Adipocyte (in vitro differentiated cells): ENCODE measurements at regions not wholly inside any gene's neighbourhood (a gene's known extent, or its start where the extent isn't known, plus 50 kb on each side); places are given as distances from the start of the nearest gene placed in this dataset.

Experiments used
- DNase-seq: peaks from one replicate; pipeline ENCODE4 v3.0.0-alpha.2; 2015; ENCODE audit warnings: low read depth
- H3K27me3 ChIP-seq: replicated peaks from 2 replicates; pipeline ENCODE4 v1.7.0; 2013; ENCODE audit warnings: mild to moderate bottlenecking, low read length, moderate library complexity; ENCODE audit not compliant: control insufficient read depth, insufficient read depth
- H3K36me3 ChIP-seq: 2 replicates; pipeline ENCODE4 v1.7.0; 2013; ENCODE audit warnings: low read length, mild to moderate bottlenecking, moderate library complexity; ENCODE audit not compliant: control insufficient read depth, insufficient read depth, severe bottlenecking
- H3K4me1 ChIP-seq: 2 replicates; pipeline ENCODE4 v1.7.0; 2013; ENCODE audit warnings: mild to moderate bottlenecking, low read length, moderate library complexity; ENCODE audit not compliant: control insufficient read depth, insufficient read depth
- H3K4me3 ChIP-seq: 2 replicates; pipeline ENCODE4 v1.7.0; 2013; ENCODE audit warnings: mild to moderate bottlenecking, low read length, moderate library complexity
- H3K9ac ChIP-seq: 2 replicates; pipeline ENCODE4 v1.7.0; 2013; ENCODE audit warnings: mild to moderate bottlenecking, low read length, moderate library complexity
- H3K9me3 ChIP-seq: 2 replicates; pipeline ENCODE4 v1.7.0; 2013; ENCODE audit warnings: mild to moderate bottlenecking, low read length, moderate library complexity; ENCODE audit not compliant: control insufficient read depth

DNA sequence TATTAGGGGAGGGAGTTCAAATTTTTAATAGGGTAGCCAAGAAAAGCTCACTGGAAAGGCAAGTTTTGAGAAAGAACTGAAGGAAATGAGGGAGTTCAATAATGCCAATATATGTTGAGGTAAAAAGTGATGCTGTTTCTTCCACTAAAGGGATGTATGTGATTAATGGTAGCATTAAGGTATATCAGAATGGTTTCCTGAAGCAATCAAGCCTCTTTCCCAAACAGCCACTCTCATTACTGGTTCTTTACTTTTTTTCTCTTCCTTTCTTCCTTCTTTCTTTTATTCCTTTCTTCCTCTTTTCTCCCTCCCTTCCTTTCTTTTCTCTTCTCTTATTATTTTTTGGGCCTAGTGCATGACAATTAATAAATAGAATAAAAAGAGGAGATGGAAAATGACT, 433.5 kb downstream of the SATB2 start:
- H3K27me3 ChIP-seq, result no peaks in the 10 kb centered on the region
- no peak overlapping the region for H3K9ac ChIP-seq
- no peaks in the 10 kb centered on the region for H3K9me3 ChIP-seq
- no peaks in the 10 kb centered on the region for H3K36me3 ChIP-seq
- DNase-seq, result no peak
- no peak overlapping the region for H3K4me3 ChIP-seq
- no peaks in the 10 kb centered on the region for H3K4me1 ChIP-seq

DNA sequence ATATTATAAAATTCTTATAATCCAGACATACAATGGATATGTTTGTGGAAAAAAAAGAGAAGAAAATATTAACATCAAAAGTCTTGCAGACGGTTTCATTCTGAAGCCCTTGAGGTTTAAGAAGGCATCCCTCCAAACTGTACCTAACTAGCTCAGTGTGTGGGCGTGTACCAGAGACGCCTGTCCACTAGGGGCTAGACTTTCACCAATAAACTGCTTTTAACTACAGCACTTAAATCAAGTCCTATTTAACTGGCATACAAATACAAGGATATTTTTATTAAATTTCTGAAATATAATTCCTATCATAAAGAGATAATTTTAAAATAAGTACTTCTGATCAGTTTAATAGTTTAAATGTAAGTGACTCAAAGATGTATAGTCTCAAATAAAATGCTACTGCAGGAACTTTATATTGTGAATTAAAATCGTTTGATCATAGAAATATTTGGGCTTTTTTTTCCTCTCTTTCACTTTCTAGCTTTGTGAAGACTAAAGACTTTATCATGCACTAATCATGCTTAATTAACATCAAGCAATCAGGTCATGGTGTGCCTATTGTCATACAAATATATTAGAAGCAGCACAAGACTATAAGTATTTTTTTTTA, 437.7 kb downstream of the SATB2 start:
- peak; percentile 56 for DNase-seq
- no peaks in the 10 kb centered on the region for H3K4me1 ChIP-seq
- no peaks in the 10 kb centered on the region for H3K27me3 ChIP-seq
- H3K4me3 ChIP-seq, result no peak overlapping the region
- no peaks in the 10 kb centered on the region for H3K9me3 ChIP-seq
- H3K9ac ChIP-seq, result no peak overlapping the region
- no peaks in the 10 kb centered on the region for H3K36me3 ChIP-seq

DNA sequence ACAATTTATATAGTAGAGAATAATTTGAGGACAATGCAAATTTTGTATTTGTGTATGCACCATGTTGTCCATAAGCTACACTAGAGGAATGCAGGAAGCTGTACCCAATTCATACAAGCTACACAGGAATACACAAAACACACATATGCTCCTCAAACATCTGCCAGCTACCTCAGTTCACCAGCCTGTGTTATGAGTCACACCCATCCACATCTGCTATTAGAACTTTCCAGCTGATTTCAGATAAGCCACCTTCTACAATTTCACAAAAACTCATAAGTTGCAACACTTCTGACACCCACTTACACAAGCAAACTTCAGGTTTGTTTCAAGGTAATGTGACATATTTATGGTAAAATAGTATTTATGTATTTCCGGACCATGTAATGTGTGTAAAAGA, 438.9 kb downstream of the SATB2 start:
- Histone ChIP-seq H3K9me3 (no peaks in the 10 kb centered on the region), H3K36me3 (no peaks in the 10 kb centered on the region), H3K27me3 (no peaks in the 10 kb centered on the region), H3K4me1 (no peaks in the 10 kb centered on the region), H3K4me3 (no peak overlapping the region), H3K9ac (no peak overlapping the region)
- DNase-seq, result peak; percentile 42

DNA sequence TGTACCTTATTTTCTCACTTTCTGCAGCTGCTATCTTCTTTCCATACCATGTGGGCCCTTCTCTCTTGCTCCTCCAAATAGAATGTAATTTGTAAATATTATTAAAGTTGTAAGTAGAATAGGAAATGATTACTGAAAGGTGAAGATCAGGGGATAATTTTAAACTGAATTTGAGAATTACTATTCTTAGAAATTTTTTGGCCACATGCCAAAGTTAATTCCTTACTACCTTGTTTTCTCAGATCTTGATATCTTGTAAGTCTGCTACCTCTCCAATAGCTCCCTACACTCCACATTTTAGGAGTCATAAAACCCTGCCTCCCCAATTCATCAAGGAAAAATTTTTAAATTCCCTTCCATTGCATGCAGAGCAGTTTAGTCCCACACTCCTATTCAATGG, 442.7 kb downstream of the SATB2 start:
- H3K4me1 ChIP-seq, result no peaks in the 10 kb centered on the region
- no peaks in the 10 kb centered on the region for H3K36me3 ChIP-seq
- no peak overlapping the region for H3K4me3 ChIP-seq
- no peak for DNase-seq
- no peaks in the 10 kb centered on the region for H3K27me3 ChIP-seq
- no peak overlapping the region for H3K9ac ChIP-seq
- H3K9me3 ChIP-seq, result peaks cover 7% of the 10 kb centered on the region

DNA sequence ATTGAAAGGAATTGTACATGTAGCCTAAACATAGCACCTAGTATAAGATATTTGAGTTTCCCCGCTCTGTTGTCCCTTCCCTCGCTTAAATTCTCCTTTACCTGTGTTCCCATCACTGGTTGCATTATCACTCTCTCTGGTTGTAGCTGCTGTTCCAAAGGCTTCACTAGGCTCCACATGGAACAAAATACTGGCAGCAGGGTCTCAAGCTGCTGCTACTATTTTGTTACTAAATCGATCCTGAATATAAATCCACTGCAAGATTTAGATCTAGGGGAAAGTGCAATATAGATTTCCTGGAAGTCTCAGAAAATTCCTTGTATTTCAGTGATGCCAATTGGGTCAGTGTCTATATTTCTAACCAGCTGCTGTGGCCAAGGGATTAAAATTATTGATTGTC, 443.5 kb downstream of the SATB2 start:
- H3K9ac ChIP-seq, result no peak overlapping the region
- no peak for DNase-seq
- H3K9me3 ChIP-seq, result peaks cover 13% of the 10 kb centered on the region
- H3K4me1 ChIP-seq, result no peaks in the 10 kb centered on the region
- no peak overlapping the region for H3K4me3 ChIP-seq
- no peaks in the 10 kb centered on the region for H3K27me3 ChIP-seq
- H3K36me3 ChIP-seq, result no peaks in the 10 kb centered on the region

DNA sequence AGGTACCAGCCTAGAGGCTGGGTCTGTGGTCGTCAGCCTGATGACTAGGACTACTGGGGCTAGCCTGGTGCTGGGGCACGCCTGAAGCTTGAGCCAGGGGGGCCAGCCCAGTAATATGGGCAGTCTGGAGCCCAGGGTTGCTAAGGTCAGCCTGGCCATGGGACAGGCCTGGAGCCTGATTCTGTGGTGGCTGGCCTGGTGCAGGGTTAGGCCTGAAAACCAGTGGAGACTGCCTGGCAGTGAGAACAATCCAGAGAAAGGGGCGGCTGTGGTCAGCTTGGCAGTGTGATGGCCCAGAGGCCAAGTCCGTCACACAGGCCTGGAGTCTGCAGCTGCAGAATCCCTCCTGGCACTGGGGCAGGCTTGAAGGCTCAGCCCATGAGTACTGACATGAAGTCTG, 445.8 kb downstream of the SATB2 start:
- Histone ChIP-seq H3K36me3 (no peaks in the 10 kb centered on the region), H3K9me3 (peaks cover 13% of the 10 kb centered on the region)
- no peak for DNase-seq

DNA sequence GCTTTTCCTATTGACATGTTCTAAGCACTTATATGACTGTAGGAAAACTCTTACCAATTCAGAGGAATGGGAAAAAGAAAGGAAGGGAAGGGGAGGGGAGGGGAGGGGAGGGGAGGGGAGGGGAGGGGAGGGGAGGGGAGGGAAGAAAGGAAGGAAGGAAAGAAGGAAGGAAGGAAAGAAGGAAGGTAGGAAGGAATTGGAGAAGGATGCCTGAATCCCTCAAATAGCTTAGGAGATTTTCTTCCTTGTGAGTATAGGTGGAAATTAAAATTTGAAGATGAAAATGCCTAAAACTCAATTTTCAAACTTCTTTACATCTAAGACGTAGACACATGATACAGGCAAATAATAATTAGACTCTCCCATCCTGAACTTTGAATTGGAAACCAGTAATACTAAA, 463.1 kb downstream of the SATB2 start:
- Histone ChIP-seq H3K4me3 (no peak overlapping the region), H3K27me3 (no peaks in the 10 kb centered on the region), H3K36me3 (no peaks in the 10 kb centered on the region), H3K9ac (no peak overlapping the region), H3K9me3 (peaks cover 13% of the 10 kb centered on the region), H3K4me1 (no peaks in the 10 kb centered on the region)
- no peak for DNase-seq

More for the DNA sequence above, 445.8 kb downstream of the SATB2 start:
- no peak overlapping the region for H3K4me3 ChIP-seq
- H3K27me3 ChIP-seq, result no peaks in the 10 kb centered on the region
- H3K4me1 ChIP-seq, result no peaks in the 10 kb centered on the region
- no peak overlapping the region for H3K9ac ChIP-seq

DNA sequence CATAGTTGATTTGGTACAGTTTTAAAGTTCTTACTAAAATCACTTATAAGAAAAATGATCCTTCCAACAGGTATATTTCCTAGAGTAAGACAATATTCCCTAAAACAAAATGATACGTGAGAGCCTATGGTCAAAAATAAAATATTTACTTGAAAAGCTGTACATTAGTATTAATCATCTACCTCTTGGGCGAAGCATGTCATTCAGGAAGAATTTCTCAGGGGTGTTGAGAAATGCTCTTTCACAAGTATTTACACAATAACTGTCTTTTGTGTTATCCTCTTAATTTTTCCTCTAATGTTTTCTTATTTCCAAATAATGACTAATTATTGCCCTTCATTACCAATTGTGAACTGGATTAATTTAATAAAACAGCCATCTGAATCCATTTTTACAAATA, 466.3 kb downstream of the SATB2 start:
- DNase-seq, result no peak
- no peaks in the 10 kb centered on the region for H3K27me3 ChIP-seq
- no peak overlapping the region for H3K9ac ChIP-seq
- no peaks in the 10 kb centered on the region for H3K4me1 ChIP-seq
- H3K36me3 ChIP-seq, result no peaks in the 10 kb centered on the region
- H3K9me3 ChIP-seq, result peaks cover 13% of the 10 kb centered on the region
- no peak overlapping the region for H3K4me3 ChIP-seq

DNA sequence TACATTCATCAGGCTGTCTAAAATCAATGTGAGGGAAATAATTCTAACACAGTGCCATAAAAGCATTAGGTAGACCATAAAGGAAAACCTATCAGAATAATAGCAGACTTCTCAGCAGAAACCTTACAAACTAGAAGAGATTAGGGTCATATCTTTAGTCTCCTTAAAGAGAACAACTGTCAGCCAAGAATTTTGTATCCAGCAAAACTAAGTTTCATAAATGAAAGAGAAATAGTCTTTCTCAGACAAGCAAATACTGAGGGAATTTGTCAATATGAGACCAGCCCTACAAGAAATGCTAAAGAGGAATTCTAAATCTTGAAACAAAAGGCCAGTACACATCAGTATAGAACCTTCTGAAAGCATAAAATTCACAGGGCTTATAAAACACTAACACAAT, 482.0 kb downstream of the SATB2 start:
- H3K4me1 ChIP-seq, result no peaks in the 10 kb centered on the region
- no peaks in the 10 kb centered on the region for H3K36me3 ChIP-seq
- no peak overlapping the region for H3K4me3 ChIP-seq
- no peak for DNase-seq
- peaks cover 3% of the 10 kb centered on the region for H3K27me3 ChIP-seq
- peaks cover 18% of the 10 kb centered on the region for H3K9me3 ChIP-seq
- H3K9ac ChIP-seq, result no peak overlapping the region

DNA sequence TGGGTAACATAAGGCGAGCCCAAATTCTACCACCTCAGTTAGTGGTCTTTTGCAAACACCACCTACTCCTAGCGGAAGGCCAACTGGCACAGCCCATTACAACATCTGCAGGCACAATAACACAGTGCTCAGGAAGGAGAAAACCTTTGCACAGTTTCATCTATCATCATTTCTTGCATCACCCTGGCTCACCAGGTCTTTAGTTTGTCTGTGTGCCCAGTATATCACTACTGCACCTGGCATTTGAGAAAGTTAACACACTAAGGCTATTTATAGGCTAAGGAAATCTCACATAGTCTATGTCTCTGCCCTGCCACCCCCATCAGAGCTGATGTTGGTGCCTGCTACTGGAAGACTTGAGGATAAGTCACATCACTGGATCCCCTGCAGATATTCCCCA, 484.0 kb downstream of the SATB2 start:
- DNase-seq, result no peak
- H3K4me1 ChIP-seq, result no peaks in the 10 kb centered on the region
- H3K9me3 ChIP-seq, result peaks cover 18% of the 10 kb centered on the region
- H3K9ac ChIP-seq, result no peak overlapping the region
- peaks cover 3% of the 10 kb centered on the region for H3K27me3 ChIP-seq
- H3K4me3 ChIP-seq, result no peak overlapping the region
- no peaks in the 10 kb centered on the region for H3K36me3 ChIP-seq

DNA sequence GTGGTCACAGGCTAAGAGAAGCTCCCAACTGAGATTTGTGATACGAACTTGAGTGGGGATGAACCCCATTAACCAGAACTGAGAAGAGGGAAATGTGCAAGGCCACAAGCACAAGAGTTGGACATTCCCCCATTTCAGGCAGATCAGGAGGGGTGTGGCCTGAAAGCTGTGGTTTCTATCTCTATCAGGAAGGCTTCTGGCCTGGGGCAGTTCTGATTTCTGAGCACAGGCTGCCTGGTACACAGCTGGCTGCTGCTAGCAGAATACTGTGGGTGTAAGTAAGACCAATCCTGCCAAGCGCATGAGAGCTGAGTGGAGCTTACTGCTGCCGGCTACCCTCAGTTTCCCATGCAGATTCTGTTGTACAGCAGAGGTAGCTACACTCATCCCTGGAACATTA, 484.6 kb downstream of the SATB2 start:
- peaks cover 3% of the 10 kb centered on the region for H3K27me3 ChIP-seq
- H3K9ac ChIP-seq, result no peak overlapping the region
- no peaks in the 10 kb centered on the region for H3K4me1 ChIP-seq
- H3K36me3 ChIP-seq, result no peaks in the 10 kb centered on the region
- H3K9me3 ChIP-seq, result peaks cover 18% of the 10 kb centered on the region
- peak; percentile 6 for DNase-seq
- H3K4me3 ChIP-seq, result no peak overlapping the region

DNA sequence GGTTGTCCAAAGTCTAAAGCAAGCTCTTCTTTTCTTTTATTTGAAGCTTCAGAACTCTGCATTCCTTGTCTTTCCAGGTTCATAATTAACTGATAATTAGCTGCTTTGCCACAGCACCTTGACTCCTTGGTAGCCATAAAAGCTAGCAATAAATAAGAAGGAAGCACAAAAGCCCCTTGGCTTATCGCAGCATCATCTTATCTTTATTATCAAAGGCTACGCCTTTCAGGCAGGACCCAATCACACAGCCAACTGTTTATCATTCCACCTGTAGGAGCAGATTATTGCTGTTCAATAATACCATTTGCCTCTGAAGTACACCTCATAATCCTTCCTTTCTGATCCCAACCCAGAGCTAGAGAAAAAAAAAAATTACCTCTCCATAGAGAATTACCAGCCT, 489.2 kb downstream of the SATB2 start:
- Histone ChIP-seq H3K4me1 (no peaks in the 10 kb centered on the region), H3K36me3 (no peaks in the 10 kb centered on the region), H3K4me3 (no peak overlapping the region), H3K9me3 (no peaks in the 10 kb centered on the region), H3K27me3 (peaks cover 3% of the 10 kb centered on the region), H3K9ac (no peak overlapping the region)
- no peak for DNase-seq
